ENCODE measurements at regions not wholly inside any gene's neighbourhood (a gene's known extent, or its start where the extent isn't known, plus 50 kb on each side); places are given as distances from the start of the nearest gene placed in this dataset.
A peak's percentile ranks its signal among the peaks of the same experiment; 100 is the strongest.

DNA sequence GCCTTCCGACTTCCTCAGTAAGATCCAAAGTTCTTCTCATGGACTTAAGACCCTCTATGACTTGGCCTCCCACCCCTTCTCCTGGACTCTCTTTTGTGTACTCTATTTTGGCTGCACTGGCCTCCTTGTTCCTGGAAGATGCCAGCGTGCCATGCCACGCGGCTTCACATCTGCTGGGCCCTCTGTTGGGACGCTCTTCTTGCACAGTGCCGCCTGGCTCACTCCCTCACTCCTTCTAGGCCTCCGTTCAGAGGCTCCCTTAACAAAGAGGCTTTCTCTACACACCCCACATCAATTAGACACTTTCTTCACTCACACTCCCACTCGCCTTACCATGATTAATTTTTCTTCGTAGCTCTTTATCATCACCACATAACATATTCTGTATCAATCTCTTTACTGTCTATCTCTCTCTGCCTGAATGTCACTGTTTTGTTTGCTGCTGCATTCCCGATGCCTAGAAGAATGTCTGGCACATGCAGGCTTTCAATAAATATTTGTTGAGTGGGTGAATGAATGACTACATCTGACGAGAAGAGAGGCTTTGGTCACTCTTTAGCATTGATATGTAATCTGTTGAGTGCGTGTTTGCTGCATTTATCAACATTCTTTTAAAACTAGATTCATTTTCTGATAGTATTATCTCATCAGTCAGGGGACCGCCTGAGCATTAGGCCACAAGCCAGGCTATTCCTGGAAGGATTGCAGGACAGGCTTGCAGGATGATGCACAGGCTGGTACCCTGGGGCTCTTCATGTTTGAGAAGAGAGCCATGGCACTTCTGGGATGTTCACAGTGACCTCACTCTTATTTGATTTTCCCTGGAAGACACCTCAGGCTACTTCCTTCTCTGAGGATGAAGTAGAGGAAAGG is 60.6 kb upstream of the AMPD3 start:
- H3K27ac Mint-ChIP-seq: no peak overlapping the region
- H3K4me3 Mint-ChIP-seq: no peak overlapping the region
- no peaks in the 10 kb centered on the region for H3K9me3 Mint-ChIP-seq
- DNase-seq (ENCODE audit: low spot score in 2 of 2) (no peak), ATAC-seq (ENCODE audit: low read depth) (no peak)
- peaks cover 5% of the 10 kb centered on the region for H3K36me3 Mint-ChIP-seq
- peaks cover 7% of the 10 kb centered on the region for H3K4me1 Mint-ChIP-seq
- peaks cover 40% of the 10 kb centered on the region for H3K27me3 Mint-ChIP-seq

DNA sequence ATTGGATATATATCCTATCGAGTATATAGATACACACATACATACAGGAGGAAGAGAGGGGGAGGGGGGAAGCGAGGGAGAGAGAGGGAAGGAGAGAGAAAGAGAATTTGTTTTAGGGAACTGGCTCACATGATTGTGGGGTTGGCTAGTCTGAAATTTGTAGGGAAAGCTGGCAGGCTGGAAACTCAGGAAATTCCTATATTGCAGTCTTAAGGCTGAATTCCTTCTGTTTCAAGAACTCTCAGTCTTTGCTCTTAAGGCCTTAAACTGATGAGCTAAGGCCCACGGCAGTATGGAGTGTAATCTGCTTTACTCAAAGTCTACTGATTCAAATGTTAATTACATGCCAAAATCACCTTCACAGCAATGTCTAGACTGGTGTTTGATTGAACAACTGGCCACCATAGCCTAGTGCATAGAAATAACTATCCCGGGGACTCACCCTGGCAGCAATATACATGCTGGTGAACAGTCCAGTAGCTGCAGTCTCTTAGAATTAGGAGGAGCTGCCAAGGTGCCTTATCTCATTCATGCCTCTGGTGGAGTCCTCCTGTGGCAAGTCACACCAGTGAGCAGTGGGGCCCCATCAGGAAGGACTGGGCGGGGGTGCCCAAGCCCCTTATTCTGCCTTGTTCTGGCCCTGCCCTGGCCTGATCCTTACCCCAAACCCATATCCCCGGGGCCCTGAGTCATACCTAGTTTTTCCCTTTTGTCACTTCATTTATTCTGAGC is 59.7 kb upstream of the AMPD3 start:
- H3K9me3 Mint-ChIP-seq: no peaks in the 10 kb centered on the region
- H3K27me3 Mint-ChIP-seq: peaks cover 33% of the 10 kb centered on the region
- no peak overlapping the region for H3K27ac Mint-ChIP-seq
- H3K4me3 Mint-ChIP-seq: no peak overlapping the region
- ATAC-seq (ENCODE audit: low read depth) (no peak), DNase-seq (ENCODE audit: low spot score in 2 of 2) (no peak)
- H3K4me1 Mint-ChIP-seq: peaks cover 10% of the 10 kb centered on the region
- H3K36me3 Mint-ChIP-seq: peaks cover 2% of the 10 kb centered on the region

- H3K4me1 Mint-ChIP-seq: peaks cover 15% of the 10 kb centered on the region
- no peak overlapping the region for H3K4me3 Mint-ChIP-seq
- no peaks in the 10 kb centered on the region for H3K9me3 Mint-ChIP-seq
- peaks cover 27% of the 10 kb centered on the region for H3K27me3 Mint-ChIP-seq
- no peak overlapping the region for H3K27ac Mint-ChIP-seq
- ATAC-seq (ENCODE audit: low read depth): no peak
- no peak for DNase-seq (ENCODE audit: low spot score in 2 of 2)
- no peaks in the 10 kb centered on the region for H3K36me3 Mint-ChIP-seq
These were observed 58.3 kb upstream of the AMPD3 start for GRCh38 chr11:10396771-10397170.

GRCh38 chr11:10397226-10397987 is 57.7 kb upstream of the AMPD3 start:
- Mint-ChIP-seq H3K36me3 (no peaks in the 10 kb centered on the region), H3K9me3 (no peaks in the 10 kb centered on the region), H3K27ac (no peak overlapping the region), H3K4me1 (peaks cover 15% of the 10 kb centered on the region), H3K4me3 (no peak overlapping the region), H3K27me3 (peaks cover 25% of the 10 kb centered on the region)
- ATAC-seq (ENCODE audit: low read depth) (no peak), DNase-seq (ENCODE audit: low spot score in 2 of 2) (no peak)

- Mint-ChIP-seq H3K4me1 (peaks cover 13% of the 10 kb centered on the region), H3K27ac (no peak overlapping the region), H3K36me3 (no peaks in the 10 kb centered on the region), H3K4me3 (no peak overlapping the region), H3K27me3 (peaks cover 18% of the 10 kb centered on the region), H3K9me3 (no peaks in the 10 kb centered on the region)
- DNase-seq (ENCODE audit: low spot score in 2 of 2): no peak
- no peak for ATAC-seq (ENCODE audit: low read depth)
These were observed 56.5 kb upstream of the AMPD3 start for GRCh38 chr11:10398525-10398924.

DNA sequence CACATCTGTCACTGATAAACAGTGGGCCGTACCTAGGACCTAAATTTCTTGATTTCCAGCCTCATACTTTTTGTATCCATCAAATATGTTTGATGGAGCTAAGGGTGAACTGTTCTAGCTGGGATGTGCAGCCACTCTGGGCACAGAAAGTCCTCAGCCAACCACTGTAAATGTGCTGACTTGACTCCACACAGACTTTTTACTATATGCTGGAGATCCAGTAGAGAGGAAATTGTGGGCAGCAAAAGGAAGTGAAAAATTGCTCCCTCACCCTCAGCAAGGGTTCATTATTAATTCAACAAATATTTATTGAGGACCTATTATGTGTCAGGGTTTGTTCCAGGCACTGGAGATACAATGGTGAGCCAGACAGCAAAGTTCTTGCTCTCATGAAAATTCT is 54.2 kb upstream of the AMPD3 start:
- no peak for DNase-seq (ENCODE audit: low spot score in 2 of 2)
- Mint-ChIP-seq H3K36me3 (no peaks in the 10 kb centered on the region), H3K27ac (no peak overlapping the region), H3K27me3 (peaks cover 13% of the 10 kb centered on the region), H3K4me3 (no peak overlapping the region), H3K9me3 (no peaks in the 10 kb centered on the region), H3K4me1 (peaks cover 12% of the 10 kb centered on the region)
- ATAC-seq (ENCODE audit: low read depth): peak; percentile 32

- Mint-ChIP-seq H3K27ac (no peak overlapping the region), H3K9me3 (no peaks in the 10 kb centered on the region), H3K4me1 (peaks cover 14% of the 10 kb centered on the region), H3K27me3 (peaks cover 11% of the 10 kb centered on the region), H3K36me3 (no peaks in the 10 kb centered on the region), H3K4me3 (no peak overlapping the region)
- DNase-seq (ENCODE audit: low spot score in 2 of 2): no peak
- no peak for ATAC-seq (ENCODE audit: low read depth)
These were observed 53.8 kb upstream of the AMPD3 start for GRCh38 chr11:10401256-10401655.

- H3K4me1 Mint-ChIP-seq: peaks cover 14% of the 10 kb centered on the region
- no peak for DNase-seq (ENCODE audit: low spot score in 2 of 2)
- H3K9me3 Mint-ChIP-seq: no peaks in the 10 kb centered on the region
- no peak overlapping the region for H3K4me3 Mint-ChIP-seq
- no peak for ATAC-seq (ENCODE audit: low read depth)
- H3K36me3 Mint-ChIP-seq: no peaks in the 10 kb centered on the region
- peaks cover 9% of the 10 kb centered on the region for H3K27me3 Mint-ChIP-seq
- H3K27ac Mint-ChIP-seq: no peak overlapping the region
These were observed 53.2 kb upstream of the AMPD3 start for GRCh38 chr11:10401696-10402392.
